Ishikawa (cell line): ENCODE measurements at regions not wholly inside any gene's neighbourhood (a gene's known extent, or its start where the extent isn't known, plus 50 kb on each side); places are given as distances from the start of the nearest gene placed in this dataset.

Experiments used
- CEBPB ChIP-seq: IDR thresholded peaks from 2 replicates; pipeline ENCODE4 v1.6.1; 2012
- EGR1 ChIP-seq: IDR thresholded peaks from 2 replicates; pipeline ENCODE4 v1.6.1; 2012
- EP300 ChIP-seq: IDR thresholded peaks from 2 replicates; pipeline ENCODE4 v1.6.1; 2012; ENCODE audit warnings: borderline replicate concordance
- TAF1 ChIP-seq: IDR thresholded peaks from 2 replicates; pipeline ENCODE4 v1.6.1; 2012; ENCODE audit warnings: low read depth, mild to moderate bottlenecking
- YY1 ChIP-seq: IDR thresholded peaks from 2 replicates; pipeline ENCODE4 v1.6.1; 2012; ENCODE audit warnings: low read depth
- ZBTB7A ChIP-seq: IDR thresholded peaks from 2 replicates; pipeline ENCODE4 v1.6.1; 2012; ENCODE audit warnings: low read depth
- TF ChIP-seq, protein P1 (sequence below): IDR thresholded peaks from 2 replicates; pipeline ENCODE4 v1.6.1; 2012
- TF ChIP-seq, protein P2 (sequence below): IDR thresholded peaks from 2 replicates; pipeline ENCODE4 v1.6.1; 2012
- TF ChIP-seq, protein P3 (sequence below): IDR thresholded peaks from 2 replicates; pipeline ENCODE4 v1.6.1; 2012; ENCODE audit warnings: low read depth, mild to moderate bottlenecking

DNA sequence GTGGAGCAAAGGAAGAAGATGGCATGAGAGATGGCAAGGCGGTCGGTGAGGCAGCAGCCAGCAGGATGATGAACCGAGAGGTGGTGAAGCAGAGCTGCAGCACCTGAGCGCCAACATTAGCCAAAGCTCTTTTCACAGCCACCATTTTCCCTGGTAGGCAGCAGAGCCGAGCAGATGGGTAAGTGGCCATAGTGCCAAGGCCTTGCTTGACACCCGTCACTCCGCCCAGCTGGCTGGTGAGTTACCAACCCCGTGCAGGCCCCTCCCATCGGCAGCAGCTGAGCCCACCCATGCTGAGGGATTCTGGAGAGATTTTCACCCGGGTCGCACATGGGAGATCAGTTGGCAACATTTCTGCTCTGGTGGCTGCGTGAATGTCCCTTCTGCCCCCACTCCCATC lies 647.7 kb downstream of the PTPRU start:
- TF ChIP-seq, protein P1, sequence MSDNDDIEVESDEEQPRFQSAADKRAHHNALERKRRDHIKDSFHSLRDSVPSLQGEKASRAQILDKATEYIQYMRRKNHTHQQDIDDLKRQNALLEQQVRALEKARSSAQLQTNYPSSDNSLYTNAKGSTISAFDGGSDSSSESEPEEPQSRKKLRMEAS = no peak
- TF ChIP-seq CEBPB (no peak), EGR1 (no peak), TAF1 (no peak), YY1 (no peak), EP300 (no peak), ZBTB7A (no peak)
- TF ChIP-seq, protein P2, sequence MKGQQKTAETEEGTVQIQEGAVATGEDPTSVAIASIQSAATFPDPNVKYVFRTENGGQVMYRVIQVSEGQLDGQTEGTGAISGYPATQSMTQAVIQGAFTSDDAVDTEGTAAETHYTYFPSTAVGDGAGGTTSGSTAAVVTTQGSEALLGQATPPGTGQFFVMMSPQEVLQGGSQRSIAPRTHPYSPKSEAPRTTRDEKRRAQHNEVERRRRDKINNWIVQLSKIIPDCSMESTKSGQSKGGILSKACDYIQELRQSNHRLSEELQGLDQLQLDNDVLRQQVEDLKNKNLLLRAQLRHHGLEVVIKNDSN = no peak
- TF ChIP-seq, protein P3, sequence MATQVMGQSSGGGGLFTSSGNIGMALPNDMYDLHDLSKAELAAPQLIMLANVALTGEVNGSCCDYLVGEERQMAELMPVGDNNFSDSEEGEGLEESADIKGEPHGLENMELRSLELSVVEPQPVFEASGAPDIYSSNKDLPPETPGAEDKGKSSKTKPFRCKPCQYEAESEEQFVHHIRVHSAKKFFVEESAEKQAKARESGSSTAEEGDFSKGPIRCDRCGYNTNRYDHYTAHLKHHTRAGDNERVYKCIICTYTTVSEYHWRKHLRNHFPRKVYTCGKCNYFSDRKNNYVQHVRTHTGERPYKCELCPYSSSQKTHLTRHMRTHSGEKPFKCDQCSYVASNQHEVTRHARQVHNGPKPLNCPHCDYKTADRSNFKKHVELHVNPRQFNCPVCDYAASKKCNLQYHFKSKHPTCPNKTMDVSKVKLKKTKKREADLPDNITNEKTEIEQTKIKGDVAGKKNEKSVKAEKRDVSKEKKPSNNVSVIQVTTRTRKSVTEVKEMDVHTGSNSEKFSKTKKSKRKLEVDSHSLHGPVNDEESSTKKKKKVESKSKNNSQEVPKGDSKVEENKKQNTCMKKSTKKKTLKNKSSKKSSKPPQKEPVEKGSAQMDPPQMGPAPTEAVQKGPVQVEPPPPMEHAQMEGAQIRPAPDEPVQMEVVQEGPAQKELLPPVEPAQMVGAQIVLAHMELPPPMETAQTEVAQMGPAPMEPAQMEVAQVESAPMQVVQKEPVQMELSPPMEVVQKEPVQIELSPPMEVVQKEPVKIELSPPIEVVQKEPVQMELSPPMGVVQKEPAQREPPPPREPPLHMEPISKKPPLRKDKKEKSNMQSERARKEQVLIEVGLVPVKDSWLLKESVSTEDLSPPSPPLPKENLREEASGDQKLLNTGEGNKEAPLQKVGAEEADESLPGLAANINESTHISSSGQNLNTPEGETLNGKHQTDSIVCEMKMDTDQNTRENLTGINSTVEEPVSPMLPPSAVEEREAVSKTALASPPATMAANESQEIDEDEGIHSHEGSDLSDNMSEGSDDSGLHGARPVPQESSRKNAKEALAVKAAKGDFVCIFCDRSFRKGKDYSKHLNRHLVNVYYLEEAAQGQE = no peak
